B cell (primary cell): ENCODE measurements at regions not wholly inside any gene's neighbourhood (a gene's known extent, or its start where the extent isn't known, plus 50 kb on each side); places are given as distances from the start of the nearest gene placed in this dataset.
"Not testable (repeated sequence)": the region's sequence is repeated elsewhere in the genome, so short reads cannot be mapped to it uniquely, and the experiment has no call there.

ENCODE experiments used
- EZH2 ChIP-seq: IDR thresholded peaks from 2 replicates; pipeline ENCODE4 v1.6.1; 2012; ENCODE audit warnings: borderline replicate concordance, low read depth, mild to moderate bottlenecking, moderate library complexity, low read length; ENCODE audit not compliant: insufficient read depth, poor library complexity, severe bottlenecking
- TF ChIP-seq, protein P1 (sequence below): fragments of 200-600 bp; IDR thresholded peaks from one replicate; pipeline ENCODE4 v1.8.0; 2022; ENCODE audit warnings: antibody characterized with exemption, mild to moderate bottlenecking

DNA sequence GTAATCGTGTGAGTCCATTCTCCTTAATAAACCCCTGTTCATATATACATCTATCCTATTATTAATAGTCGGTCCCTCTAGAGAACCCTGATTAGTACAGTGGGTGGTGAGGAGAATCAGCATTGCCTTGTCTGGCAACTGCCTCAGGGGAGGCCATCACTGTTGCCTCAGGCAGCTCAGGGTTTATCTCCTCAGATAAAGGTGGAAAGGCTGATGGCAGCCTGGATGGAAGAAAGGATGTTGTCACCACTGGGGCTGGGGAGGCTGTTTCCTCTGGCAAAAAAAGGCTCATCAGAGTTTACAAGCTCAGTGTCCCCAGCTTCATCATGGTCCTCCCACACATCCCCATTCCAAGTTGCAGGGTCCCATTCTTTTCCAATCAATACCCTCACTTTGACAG, 137.1 kb downstream of the TMX1 start:
- TF ChIP-seq, protein P1, sequence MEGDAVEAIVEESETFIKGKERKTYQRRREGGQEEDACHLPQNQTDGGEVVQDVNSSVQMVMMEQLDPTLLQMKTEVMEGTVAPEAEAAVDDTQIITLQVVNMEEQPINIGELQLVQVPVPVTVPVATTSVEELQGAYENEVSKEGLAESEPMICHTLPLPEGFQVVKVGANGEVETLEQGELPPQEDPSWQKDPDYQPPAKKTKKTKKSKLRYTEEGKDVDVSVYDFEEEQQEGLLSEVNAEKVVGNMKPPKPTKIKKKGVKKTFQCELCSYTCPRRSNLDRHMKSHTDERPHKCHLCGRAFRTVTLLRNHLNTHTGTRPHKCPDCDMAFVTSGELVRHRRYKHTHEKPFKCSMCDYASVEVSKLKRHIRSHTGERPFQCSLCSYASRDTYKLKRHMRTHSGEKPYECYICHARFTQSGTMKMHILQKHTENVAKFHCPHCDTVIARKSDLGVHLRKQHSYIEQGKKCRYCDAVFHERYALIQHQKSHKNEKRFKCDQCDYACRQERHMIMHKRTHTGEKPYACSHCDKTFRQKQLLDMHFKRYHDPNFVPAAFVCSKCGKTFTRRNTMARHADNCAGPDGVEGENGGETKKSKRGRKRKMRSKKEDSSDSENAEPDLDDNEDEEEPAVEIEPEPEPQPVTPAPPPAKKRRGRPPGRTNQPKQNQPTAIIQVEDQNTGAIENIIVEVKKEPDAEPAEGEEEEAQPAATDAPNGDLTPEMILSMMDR, result not testable (repeated sequence)
- not testable (repeated sequence) for TF ChIP-seq EZH2
